HepG2 (cell line): ENCODE measurements at regions not wholly inside any gene's neighbourhood (a gene's known extent, or its start where the extent isn't known, plus 50 kb on each side); places are given as distances from the start of the nearest gene placed in this dataset.
A peak's percentile ranks its signal among the peaks of the same experiment; 100 is the strongest.

ENCODE experiments used
- ATAC-seq: fragments of 200-7000 bp; cut with Tn5 transposase; 3 replicates; pipeline ENCODE4 v1.9.1; 2020; ENCODE audit warnings: mild to moderate bottlenecking, moderate library complexity
- BruUV-seq: library from RNA; stranded (reverse); fragments of 400-500 nt; replicated peaks from 2 replicates; lab custom pipeline; 2021; lab: Mats Ljungman, UMichigan
- CTCF ChIA-PET: fragments of 300-600 bp; formaldehyde crosslinking; extraction: SDS; loops from one replicate; lab custom pipeline; 2021; ENCODE audit warnings: low total read pairs, inconsistent platforms, low intra/inter-chr PET ratio; lab: Yijun Ruan, JAX
- POLR2A ChIA-PET: fragments of 350-600 bp; sonication (Branson Sonifier 250); formaldehyde crosslinking; loops from one replicate; lab custom pipeline; 2020; ENCODE audit warnings: antibody characterized with exemption, inconsistent platforms; lab: Yijun Ruan, JAX
- DNase-seq: peaks from one replicate; pipeline ENCODE4 v3.0.0-alpha.2; 2015; ENCODE audit warnings: low spot score
- FAIRE-seq: peaks from 3 replicates; lab custom pipeline; 2011; peaks lifted over from hg19 to GRCh38; lab: Jason Lieb, UNC
- H2AFZ ChIP-seq: one replicate; pipeline ENCODE4 v1.6.1; 2011; ENCODE audit warnings: low read length, inconsistent platforms
- H3K27ac ChIP-seq: fragments of 300-600 bp; 3 replicates; pipeline ENCODE4 v1.8.0; 2011; ENCODE audit warnings: mixed run types, mild to moderate bottlenecking, mixed read lengths, low read length, inconsistent platforms; ENCODE audit not compliant: insufficient read depth; ENCODE audit errors: extremely low read length
- H3K27me3 ChIP-seq, 2 experiments: fragments of 200-600 bp in 1 of 2; 2 replicates in 1 of 2; 3 replicates in 1 of 2; pipeline versions ENCODE4 v1.6.0 to v1.8.0; 2011; ENCODE audit warnings: low read length in 2 of 2, mild to moderate bottlenecking in 2 of 2, moderate library complexity in 2 of 2, inconsistent platforms in 1 of 2; ENCODE audit not compliant: insufficient read depth in 2 of 2, control insufficient read depth in 1 of 2
- H3K36me3 ChIP-seq, 2 experiments: fragments of 200-600 bp in 1 of 2; replicated peaks in 1 of 2; 2 replicates in 1 of 2; 3 replicates in 1 of 2; pipeline versions ENCODE4 v1.5.1 to v1.8.0; 2011; ENCODE audit warnings: low read length in 2 of 2, inconsistent platforms in 1 of 2; ENCODE audit not compliant: insufficient read depth in 2 of 2, control insufficient read depth in 1 of 2
- H3K4me1 ChIP-seq: 2 replicates; pipeline ENCODE4 v1.5.1; 2012; ENCODE audit warnings: low read length, inconsistent platforms; ENCODE audit not compliant: insufficient read depth
- H3K4me2 ChIP-seq: 2 replicates; pipeline ENCODE4 v1.6.0; 2011; ENCODE audit warnings: low read depth, low read length, inconsistent platforms
- H3K4me3 ChIP-seq, 3 experiments: fragments of 200-600 bp in 1 of 3; sonication (generic), shearing (Covaris generic) in 1 of 3; replicated peaks in 1 of 3; 2 replicates each; pipeline ENCODE4 v1.5.1; 2011 to 2016; ENCODE audit warnings: low read length in 3 of 3, inconsistent platforms in 2 of 3, low read depth in 2 of 3, mild to moderate bottlenecking in 2 of 3, control low read depth in 1 of 3, mixed read lengths in 1 of 3; ENCODE audit not compliant: insufficient read depth in 1 of 3
- H3K79me2 ChIP-seq: one replicate; pipeline ENCODE4 v1.6.1; 2011; ENCODE audit warnings: low read length, inconsistent platforms; ENCODE audit not compliant: insufficient read depth
- H3K9ac ChIP-seq: 2 replicates; pipeline ENCODE4 v1.6.0; 2011; ENCODE audit warnings: mild to moderate bottlenecking, low read depth, low read length, inconsistent platforms; ENCODE audit not compliant: insufficient read depth
- H3K9me3 ChIP-seq: 2 replicates; pipeline ENCODE4 v1.5.1; 2012; ENCODE audit warnings: mild to moderate bottlenecking, low read length
- H4K20me1 ChIP-seq: 2 replicates; pipeline ENCODE4 v1.6.0; 2011; ENCODE audit warnings: inconsistent platforms, mild to moderate bottlenecking, low read length, moderate library complexity; ENCODE audit not compliant: insufficient read depth
- AKAP8 ChIP-seq: sonication (generic); formaldehyde crosslinking; IDR thresholded peaks from 2 replicates; pipeline ENCODE4 v1.5.1; 2020; ENCODE audit warnings: mild to moderate bottlenecking, missing genetic modification reagents
- ELF1 ChIP-seq: sonication (generic); formaldehyde crosslinking; IDR thresholded peaks from 2 replicates; pipeline ENCODE4 v1.4.0; 2020; ENCODE audit warnings: missing genetic modification reagents
- MLLT10 ChIP-seq: sonication (generic); formaldehyde crosslinking; IDR thresholded peaks from 2 replicates; pipeline ENCODE4 v1.4.0; 2020; ENCODE audit warnings: missing genetic modification reagents
- SMAD9 ChIP-seq: sonication (generic); formaldehyde crosslinking; IDR thresholded peaks from 2 replicates; pipeline ENCODE4 v1.5.1; 2020; ENCODE audit warnings: mild to moderate bottlenecking, missing genetic modification reagents
- STAT6 ChIP-seq: sonication (generic); formaldehyde crosslinking; IDR thresholded peaks from 2 replicates; pipeline ENCODE4 v1.4.0; 2020; ENCODE audit warnings: missing genetic modification reagents, mild to moderate bottlenecking, borderline replicate concordance
- ZBTB39 ChIP-seq: sonication (generic); formaldehyde crosslinking; IDR thresholded peaks from 2 replicates; pipeline ENCODE4 v1.5.0; 2020; ENCODE audit warnings: missing genetic modification reagents
- ZMYM2 ChIP-seq: sonication (generic); formaldehyde crosslinking; IDR thresholded peaks from 2 replicates; pipeline ENCODE4 v1.8.0; 2022; ENCODE audit warnings: mild to moderate bottlenecking, missing genetic modification reagents
- ZNF121 ChIP-seq: sonication (generic); formaldehyde crosslinking; IDR thresholded peaks from 2 replicates; pipeline ENCODE4 v1.5.0; 2020; ENCODE audit warnings: mild to moderate bottlenecking, missing genetic modification reagents
- ZNF24 ChIP-seq: fragments of 450-650 bp; IDR thresholded peaks from 2 replicates; pipeline ENCODE4 v1.6.1; 2017; ENCODE audit warnings: antibody characterized with exemption, mild to moderate bottlenecking
- ZNF557 ChIP-seq: sonication (generic); formaldehyde crosslinking; IDR thresholded peaks from 2 replicates; pipeline ENCODE4 v1.4.0; 2020; ENCODE audit warnings: missing genetic modification reagents
- ZNF670 ChIP-seq: sonication (generic); formaldehyde crosslinking; IDR thresholded peaks from 2 replicates; pipeline ENCODE4 v1.8.0; 2022; ENCODE audit warnings: mild to moderate bottlenecking, missing genetic modification reagents, borderline replicate concordance
- WGBS: methylation state at CpG from one replicate; pipeline ENCODE4 v1.1.6; 2017; ENCODE audit warnings: low lambda C conversion rate; 5-methylcytosine and 5-hydroxymethylcytosine counted together
- in situ Hi-C: cut with HindIII; loops from 2 replicates; pipeline ENCODE4 v1.10.0; 2017; ENCODE audit warnings: low pct_unique_long_range_greater_than_20kb; ENCODE audit not compliant: extremely low pct_ligation_motif_present
- intact Hi-C: fragments of 100-400 bp; cut with micrococcal nuclease; formaldehyde crosslinking; loops from one replicate; pipeline ENCODE4 v1.10.0; 2022; ENCODE audit not compliant: unreplicated experiment

- Histone ChIP-seq H2AFZ (no peak overlapping the region), H3K79me2 (no peaks in the 10 kb centered on the region), H3K9ac (no peak overlapping the region), H3K4me1 (no peaks in the 10 kb centered on the region), H3K36me3 (no peaks in the 10 kb centered on the region), H3K27ac (no peak overlapping the region), H3K4me2 (no peak overlapping the region), H4K20me1 (no peaks in the 10 kb centered on the region), H3K4me3 (no peak overlapping the region), H3K27me3 (peaks cover under 1 to 21% of the 10 kb centered on the region in 2 experiments; a peak in 2 of 5 replicates), H3K9me3 (no peaks in the 10 kb centered on the region)
- CTCF ChIA-PET, result no interaction called here
- 52% methylated on average over 23 of the region's 38 CpGs for WGBS
- POLR2A ChIA-PET, result no interaction called here
- BruUV-seq, result no TSS peak
- intact Hi-C loops (no loop called here), in situ Hi-C loops (no loop called here)
- FAIRE-seq, result no peak
- no peak for TF ChIP-seq ZMYM2 (CRISPR knock-in tag)
- no peak for TF ChIP-seq STAT6
- no peak for TF ChIP-seq SMAD9
- DNase-seq, result no peak
- peak; percentile 18; the same call in 2 of the 3 replicates for ATAC-seq
These were observed 155.2 kb upstream of the ALG10B start for GRCh38 chr12:38161123-38162000.

- ATAC-seq, result no peak
These were observed 154.6 kb upstream of the ALG10B start for GRCh38 chr12:38162013-38162412.

More at GRCh38 chr12:38162013-38162412, 154.6 kb upstream of the ALG10B start:
- no peaks in the 10 kb centered on the region for H3K36me3 ChIP-seq
- ChIA-PET CTCF (no interaction called here), POLR2A (no interaction called here)
- no peak overlapping the region for H3K4me3 ChIP-seq
- peaks cover 0 to 16% of the 10 kb centered on the region in 2 experiments; a peak in 2 of 5 replicates for H3K27me3 ChIP-seq
- no peak overlapping the region for H3K9ac ChIP-seq
- WGBS, result 59% methylated on average over 16 of the region's 19 CpGs
- no peak for FAIRE-seq
- no peak overlapping the region for H2AFZ ChIP-seq
- H3K27ac ChIP-seq, result no peak overlapping the region
- H3K79me2 ChIP-seq, result no peaks in the 10 kb centered on the region
- intact Hi-C loops, result no loop called here
- H3K9me3 ChIP-seq, result no peaks in the 10 kb centered on the region
- no peak overlapping the region for H3K4me2 ChIP-seq
- H3K4me1 ChIP-seq, result no peaks in the 10 kb centered on the region
- TF ChIP-seq ZNF557 (CRISPR knock-in tag) (no peak), MLLT10 (CRISPR knock-in tag) (no peak), ELF1 (CRISPR knock-in tag) (no peak), ZNF670 (CRISPR knock-in tag) (no peak), ZNF121 (CRISPR knock-in tag) (no peak), ZBTB39 (CRISPR knock-in tag) (no peak), AKAP8 (CRISPR knock-in tag) (no peak), ZNF24 (no peak)
- TF ChIP-seq, all 625 proteins: peak for 0
- in situ Hi-C loops, result no loop called here
- BruUV-seq, result no TSS peak
- DNase-seq, result no peak
- no peaks in the 10 kb centered on the region for H4K20me1 ChIP-seq
